HFFc6 (cell line): ENCODE measurements at regions not wholly inside any gene's neighbourhood (a gene's known extent, or its start where the extent isn't known, plus 50 kb on each side); places are given as distances from the start of the nearest gene placed in this dataset.

Experiments
- DNase-seq: peaks from one replicate; pipeline ENCODE4 v3.0.0-alpha.2; 2018
- H3K27ac Mint-ChIP-seq: 2 replicates; pipeline ENCODE4 v1.8.0; 2020; ENCODE audit warnings: mild to moderate bottlenecking, mixed read lengths
- H3K27me3 Mint-ChIP-seq: 2 replicates; pipeline ENCODE4 v1.8.0; 2021; ENCODE audit warnings: mild to moderate bottlenecking, moderate library complexity, mixed read lengths; ENCODE audit not compliant: insufficient read depth
- H3K36me3 Mint-ChIP-seq: 2 replicates; pipeline ENCODE4 v1.8.0; 2021; ENCODE audit warnings: low read depth, mixed read lengths
- H3K4me1 Mint-ChIP-seq: 2 replicates; pipeline ENCODE4 v1.8.0; 2020; ENCODE audit warnings: low read depth, mixed read lengths
- H3K4me3 Mint-ChIP-seq: 2 replicates; pipeline ENCODE4 v1.8.0; 2020; ENCODE audit warnings: mild to moderate bottlenecking, moderate library complexity, mixed read lengths
- H3K9me3 Mint-ChIP-seq: 2 replicates; pipeline ENCODE4 v1.8.0; 2020; ENCODE audit warnings: mild to moderate bottlenecking, mixed read lengths
- TF ChIP-seq, protein P1 (sequence below): fragments of 200-600 bp; sonication (generic); IDR thresholded peaks from 2 replicates; pipeline ENCODE4 v1.5.0; 2021; ENCODE audit warnings: antibody characterized with exemption, mild to moderate bottlenecking

DNA sequence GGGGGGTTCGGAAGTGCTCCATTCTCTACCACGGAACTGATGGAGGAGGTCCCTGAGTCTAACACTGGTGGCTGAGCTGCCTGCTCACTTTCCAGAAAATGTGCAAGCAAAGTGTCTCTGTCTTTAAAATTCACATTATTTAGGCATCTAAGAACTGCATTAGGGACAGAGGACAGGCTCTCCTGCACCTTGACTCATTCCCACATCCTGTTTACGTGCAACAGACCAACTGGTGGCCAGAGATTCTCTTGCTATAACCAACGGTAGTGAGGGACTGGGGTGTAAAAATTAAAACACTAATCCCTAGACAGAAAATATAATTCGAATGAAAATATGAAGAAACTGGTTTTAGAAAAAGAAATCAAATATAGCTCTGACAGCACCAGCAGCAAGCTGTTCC lies 320.9 kb downstream of the IRX2 start:
- H3K9me3 Mint-ChIP-seq = peaks cover 43% of the 10 kb centered on the region
- H3K27me3 Mint-ChIP-seq = no peaks in the 10 kb centered on the region
- no peak overlapping the region for H3K27ac Mint-ChIP-seq
- TF ChIP-seq, protein P1, sequence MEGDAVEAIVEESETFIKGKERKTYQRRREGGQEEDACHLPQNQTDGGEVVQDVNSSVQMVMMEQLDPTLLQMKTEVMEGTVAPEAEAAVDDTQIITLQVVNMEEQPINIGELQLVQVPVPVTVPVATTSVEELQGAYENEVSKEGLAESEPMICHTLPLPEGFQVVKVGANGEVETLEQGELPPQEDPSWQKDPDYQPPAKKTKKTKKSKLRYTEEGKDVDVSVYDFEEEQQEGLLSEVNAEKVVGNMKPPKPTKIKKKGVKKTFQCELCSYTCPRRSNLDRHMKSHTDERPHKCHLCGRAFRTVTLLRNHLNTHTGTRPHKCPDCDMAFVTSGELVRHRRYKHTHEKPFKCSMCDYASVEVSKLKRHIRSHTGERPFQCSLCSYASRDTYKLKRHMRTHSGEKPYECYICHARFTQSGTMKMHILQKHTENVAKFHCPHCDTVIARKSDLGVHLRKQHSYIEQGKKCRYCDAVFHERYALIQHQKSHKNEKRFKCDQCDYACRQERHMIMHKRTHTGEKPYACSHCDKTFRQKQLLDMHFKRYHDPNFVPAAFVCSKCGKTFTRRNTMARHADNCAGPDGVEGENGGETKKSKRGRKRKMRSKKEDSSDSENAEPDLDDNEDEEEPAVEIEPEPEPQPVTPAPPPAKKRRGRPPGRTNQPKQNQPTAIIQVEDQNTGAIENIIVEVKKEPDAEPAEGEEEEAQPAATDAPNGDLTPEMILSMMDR = no peak
- no peaks in the 10 kb centered on the region for H3K4me1 Mint-ChIP-seq
- peaks cover 9% of the 10 kb centered on the region; the same call in 1 of the 2 replicates for H3K36me3 Mint-ChIP-seq
- DNase-seq = no peak
- H3K4me3 Mint-ChIP-seq = no peak overlapping the region

GRCh38 chr5:2427983-2428382 lies 323.5 kb downstream of the IRX2 start:
- Mint-ChIP-seq H3K4me1 (no peaks in the 10 kb centered on the region), H3K36me3 (0 out of 2 replicates have a peak, but pooled peaks cover 5% of the 10 kb centered on the region), H3K4me3 (no peak overlapping the region), H3K9me3 (peaks cover 30% of the 10 kb centered on the region), H3K27me3 (no peaks in the 10 kb centered on the region), H3K27ac (no peak overlapping the region)
- DNase-seq = no peak
- TF ChIP-seq, protein P1 = no peak

- no peaks in the 10 kb centered on the region for H3K27me3 Mint-ChIP-seq
- H3K27ac Mint-ChIP-seq = no peak overlapping the region
- no peak overlapping the region for H3K4me3 Mint-ChIP-seq
- peaks cover 36% of the 10 kb centered on the region for H3K9me3 Mint-ChIP-seq
- H3K4me1 Mint-ChIP-seq = no peaks in the 10 kb centered on the region
- TF ChIP-seq, protein P1 = no peak
- 0 out of 2 replicates have a peak, but pooled peaks cover under 1% of the 10 kb centered on the region for H3K36me3 Mint-ChIP-seq
- no peak for DNase-seq
Observed at GRCh38 chr5:2423634-2424033, 327.8 kb downstream of the IRX2 start.

- Mint-ChIP-seq H3K36me3 (peaks cover 11% of the 10 kb centered on the region; the same call in 1 of the 2 replicates), H3K9me3 (peaks cover 67% of the 10 kb centered on the region), H3K27me3 (no peaks in the 10 kb centered on the region; the same call in none of the 2 replicates), H3K4me1 (no peaks in the 10 kb centered on the region), H3K27ac (no peak overlapping the region), H3K4me3 (no peak overlapping the region)
- DNase-seq = no peak
- TF ChIP-seq, protein P1 = no peak
Observed at GRCh38 chr5:2417301-2417700, 334.2 kb downstream of the IRX2 start.

- H3K27ac Mint-ChIP-seq = no peak overlapping the region
- no peaks in the 10 kb centered on the region; the same call in none of the 2 replicates for H3K27me3 Mint-ChIP-seq
- peaks cover 77% of the 10 kb centered on the region for H3K9me3 Mint-ChIP-seq
- H3K4me1 Mint-ChIP-seq = no peaks in the 10 kb centered on the region
- no peak overlapping the region for H3K4me3 Mint-ChIP-seq
- no peak for DNase-seq
- TF ChIP-seq, protein P1 = no peak
- H3K36me3 Mint-ChIP-seq = peaks cover 16% of the 10 kb centered on the region; the same call in 1 of the 2 replicates
Observed at GRCh38 chr5:2415678-2416077, 335.8 kb downstream of the IRX2 start.

GRCh38 chr5:2410451-2410850 lies 341.0 kb downstream of the IRX2 start:
- TF ChIP-seq, protein P1 = no peak
- H3K9me3 Mint-ChIP-seq = peaks cover 73% of the 10 kb centered on the region
- H3K36me3 Mint-ChIP-seq = peaks cover 9% of the 10 kb centered on the region; the same call in 1 of the 2 replicates
- no peaks in the 10 kb centered on the region for H3K4me1 Mint-ChIP-seq
- H3K4me3 Mint-ChIP-seq = no peak overlapping the region
- H3K27me3 Mint-ChIP-seq = no peaks in the 10 kb centered on the region; the same call in 1 of the 2 replicates
- DNase-seq = no peak
- H3K27ac Mint-ChIP-seq = no peak overlapping the region
